DND-41 (cell line): ENCODE measurements at regions not wholly inside any gene's neighbourhood (a gene's known extent, or its start where the extent isn't known, plus 50 kb on each side); places are given as distances from the start of the nearest gene placed in this dataset.

Source experiments
- ATAC-seq: fragments of 200-7000 bp; cut with Tn5 transposase; 3 replicates; pipeline ENCODE4 v1.9.1; 2021; ENCODE audit warnings: low read depth; ENCODE audit not compliant: insufficient read depth
- DNase-seq: peaks from one replicate; pipeline ENCODE4 v3.0.0-alpha.2; 2020
- H2AFZ ChIP-seq: 2 replicates; pipeline ENCODE4 v1.6.0; 2012; ENCODE audit warnings: low read depth, low read length
- H3K27ac ChIP-seq: 2 replicates; pipeline ENCODE4 v1.5.1; 2012; ENCODE audit warnings: low read length, inconsistent platforms
- H3K27me3 ChIP-seq: fragments of 200-600 bp; sonication (generic); 2 replicates; pipeline ENCODE4 v1.6.0; 2012; ENCODE audit warnings: low read length, mild to moderate bottlenecking, inconsistent platforms; ENCODE audit not compliant: insufficient read depth, poor library complexity
- H3K36me3 ChIP-seq: 2 replicates; pipeline ENCODE4 v1.5.1; 2012; ENCODE audit warnings: low read length, inconsistent platforms; ENCODE audit not compliant: insufficient read depth
- H3K4me1 ChIP-seq: 2 replicates; pipeline ENCODE4 v1.5.1; 2012; ENCODE audit warnings: mild to moderate bottlenecking, low read length; ENCODE audit not compliant: insufficient read depth
- H3K4me2 ChIP-seq: 2 replicates; pipeline ENCODE4 v1.6.0; 2012; ENCODE audit warnings: mild to moderate bottlenecking, moderate library complexity, low read length, inconsistent platforms; ENCODE audit not compliant: insufficient read depth
- H3K4me3 ChIP-seq, 2 experiments: fragments of 200-600 bp in 1 of 2; shearing (Covaris generic) in 1 of 2; 2 replicates each; pipeline ENCODE4 v1.5.1; 2012 to 2016; ENCODE audit warnings: inconsistent platforms in 2 of 2, low read length in 2 of 2, mild to moderate bottlenecking in 2 of 2, low read depth in 1 of 2, moderate library complexity in 1 of 2
- H3K79me2 ChIP-seq: 2 replicates; pipeline ENCODE4 v1.6.0; 2012; ENCODE audit warnings: low read length, inconsistent platforms; ENCODE audit not compliant: insufficient read depth
- H3K9ac ChIP-seq: 2 replicates; pipeline ENCODE4 v1.6.0; 2012; ENCODE audit warnings: low read depth, mild to moderate bottlenecking, inconsistent platforms, low read length, moderate library complexity
- H3K9me3 ChIP-seq: 2 replicates; pipeline ENCODE4 v1.5.1; 2012; ENCODE audit warnings: low read length, moderate library complexity, mild to moderate bottlenecking, inconsistent platforms; ENCODE audit not compliant: insufficient read depth, severe bottlenecking
- H4K20me1 ChIP-seq: 2 replicates; pipeline ENCODE4 v1.6.0; 2012; ENCODE audit warnings: low read length; ENCODE audit not compliant: insufficient read depth
- CTCF ChIP-seq: IDR thresholded peaks from 2 replicates; pipeline ENCODE4 v1.5.1; 2012; ENCODE audit warnings: borderline replicate concordance, low read length, moderate library complexity, mild to moderate bottlenecking; ENCODE audit not compliant: poor library complexity, severe bottlenecking; ENCODE audit errors: extremely low read depth
- EZH2 ChIP-seq: IDR thresholded peaks from 3 replicates; pipeline ENCODE4 v1.6.1; 2012; ENCODE audit warnings: borderline replicate concordance, low read depth, mild to moderate bottlenecking, moderate library complexity, low read length, inconsistent platforms; ENCODE audit not compliant: severe bottlenecking

DNA sequence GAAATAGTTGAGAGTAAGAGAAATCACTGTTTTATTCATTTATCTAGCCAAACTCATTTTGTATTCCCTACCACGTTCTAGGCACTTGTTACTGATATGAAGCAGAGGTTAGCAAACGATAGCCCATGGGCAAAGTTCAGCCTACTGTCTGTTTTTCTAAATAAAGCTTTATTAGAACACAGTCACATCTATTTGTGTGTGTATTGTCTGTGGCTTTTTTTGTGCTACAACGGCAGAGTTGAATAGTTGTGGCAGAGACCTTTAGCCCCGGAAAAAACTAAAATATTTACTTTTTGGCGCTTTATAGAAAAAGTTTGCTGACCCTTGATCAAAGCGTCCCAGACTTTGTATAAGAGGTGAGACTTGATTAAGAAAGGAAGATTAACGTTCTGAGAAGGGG, 289.1 kb upstream of the CFAP20DC start:
- H3K27ac ChIP-seq = no peak overlapping the region

DNA sequence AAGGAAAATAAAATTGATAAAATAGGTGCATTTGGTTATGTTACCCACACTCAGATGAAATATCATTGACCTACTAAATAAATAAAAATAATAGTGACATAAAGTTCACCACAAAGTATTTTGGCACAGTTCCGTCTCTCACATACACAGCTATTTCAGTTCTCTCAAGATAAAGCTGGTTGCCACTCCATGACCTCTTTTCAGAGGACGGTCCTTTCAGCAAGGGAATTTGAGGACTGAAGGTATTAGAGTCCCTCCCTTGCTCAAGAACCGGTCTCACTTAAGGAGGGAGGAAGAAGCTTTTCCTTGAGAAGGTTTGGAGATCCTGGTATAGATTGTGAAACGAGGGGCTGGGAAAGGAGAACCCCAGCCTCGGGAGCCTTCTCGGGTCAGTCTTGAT, 285.5 kb upstream of the CFAP20DC start:
- H3K4me1 ChIP-seq = no peaks in the 10 kb centered on the region
- no peaks in the 10 kb centered on the region for H4K20me1 ChIP-seq
- H3K4me2 ChIP-seq = no peak overlapping the region
- no peak overlapping the region for H3K4me3 ChIP-seq
- no peaks in the 10 kb centered on the region for H3K36me3 ChIP-seq
- ATAC-seq (no peak), DNase-seq (no peak)
- H3K9me3 ChIP-seq = peaks cover 4% of the 10 kb centered on the region
- TF ChIP-seq EZH2 = no peak
- no peak for TF ChIP-seq CTCF
- no peak overlapping the region for H3K9ac ChIP-seq
- H2AFZ ChIP-seq = no peak overlapping the region
- H3K27ac ChIP-seq = no peak overlapping the region
- no peaks in the 10 kb centered on the region for H3K27me3 ChIP-seq
- no peaks in the 10 kb centered on the region for H3K79me2 ChIP-seq

More for the DNA sequence above, 289.1 kb upstream of the CFAP20DC start:
- Histone ChIP-seq H3K4me1 (no peaks in the 10 kb centered on the region), H3K4me3 (no peak overlapping the region), H4K20me1 (no peaks in the 10 kb centered on the region), H3K4me2 (no peak overlapping the region), H2AFZ (no peak overlapping the region), H3K9me3 (no peaks in the 10 kb centered on the region), H3K79me2 (no peaks in the 10 kb centered on the region), H3K27me3 (no peaks in the 10 kb centered on the region), H3K36me3 (no peaks in the 10 kb centered on the region), H3K9ac (no peak overlapping the region)
- no peak for DNase-seq
- TF ChIP-seq CTCF (no peak), EZH2 (no peak)
- no peak for ATAC-seq

- Histone ChIP-seq H3K36me3 (no peaks in the 10 kb centered on the region), H3K27me3 (no peaks in the 10 kb centered on the region), H4K20me1 (no peaks in the 10 kb centered on the region), H3K9me3 (peaks cover 4% of the 10 kb centered on the region), H3K4me3 (no peak overlapping the region), H2AFZ (no peak overlapping the region), H3K4me1 (no peaks in the 10 kb centered on the region), H3K27ac (no peak overlapping the region), H3K9ac (no peak overlapping the region), H3K4me2 (no peak overlapping the region), H3K79me2 (no peaks in the 10 kb centered on the region)
- ATAC-seq (no peak), DNase-seq (no peak)
- no peak for TF ChIP-seq EZH2
- no peak for TF ChIP-seq CTCF
Observed at GRCh38 chr3:59334585-59334984, 284.8 kb upstream of the CFAP20DC start.

- H3K4me3 ChIP-seq = no peak overlapping the region
- H3K9ac ChIP-seq = no peak overlapping the region
- H3K4me2 ChIP-seq = no peak overlapping the region
- DNase-seq = no peak
- H3K79me2 ChIP-seq = no peaks in the 10 kb centered on the region
- ATAC-seq = no peak
- no peak overlapping the region for H2AFZ ChIP-seq
- no peaks in the 10 kb centered on the region for H3K4me1 ChIP-seq
- no peak overlapping the region for H3K27ac ChIP-seq
- no peaks in the 10 kb centered on the region for H3K36me3 ChIP-seq
- H3K27me3 ChIP-seq = no peaks in the 10 kb centered on the region
- no peaks in the 10 kb centered on the region for H4K20me1 ChIP-seq
- TF ChIP-seq EZH2 (no peak), CTCF (no peak)
- H3K9me3 ChIP-seq = no peaks in the 10 kb centered on the region
Observed at GRCh38 chr3:59327376-59327808, 277.6 kb upstream of the CFAP20DC start.
